ENCODE measurements at regions not wholly inside any gene's neighbourhood (a gene's known extent, or its start where the extent isn't known, plus 50 kb on each side); places are given as distances from the start of the nearest gene placed in this dataset.
A peak's percentile ranks its signal among the peaks of the same experiment; 100 is the strongest.

DNA sequence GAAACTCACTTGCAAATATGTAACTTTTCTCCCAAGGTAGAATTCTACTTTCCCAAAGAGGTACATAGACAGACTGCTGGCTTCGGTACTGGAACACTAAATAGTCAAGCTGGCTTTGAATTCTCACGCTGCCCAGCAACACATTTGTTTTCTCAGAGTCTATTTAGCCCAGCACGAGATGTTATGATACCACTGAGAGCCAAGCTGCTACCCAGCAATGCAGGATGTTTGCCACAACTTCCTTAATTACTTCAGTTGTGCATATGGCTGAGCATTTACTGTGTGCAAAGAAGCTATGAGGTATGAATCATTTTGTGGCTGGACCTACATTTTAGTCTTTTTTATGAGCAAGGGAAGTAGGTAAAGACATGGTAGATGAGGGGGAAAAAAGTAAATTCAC lies 793.2 kb downstream of the PLA2G4A start:
- no CpG with 5 or more reads among the region's 3 CpGs for WGBS (ENCODE audit: extremely low coverage, insufficient coverage, insufficient read length)
- Histone ChIP-seq H3K79me1 (ENCODE audit: low read length) (no peaks in the 10 kb centered on the region), H4K8ac (ENCODE audit: low read depth, low read length) (no peak overlapping the region), H3K27me3 (ENCODE audit: insufficient read depth, low read length) (no peaks in the 10 kb centered on the region), H3K36me3 (ENCODE audit: control insufficient read depth in 1 of 2, insufficient read depth in 2 of 2, low read length in 2 of 2) (no peaks in the 10 kb centered on the region), H2AFZ (ENCODE audit: insufficient read depth, low read length, poor library complexity) (no peak overlapping the region), H3K27ac (ENCODE audit: low read depth, low read length) (no peak overlapping the region), H3K9ac (ENCODE audit: low read length) (no peak overlapping the region), H3K4me1 (ENCODE audit: control insufficient read depth in 1 of 2, insufficient read depth in 2 of 2, low read length in 2 of 2) (no peaks in the 10 kb centered on the region), H2AK5ac (ENCODE audit: low read length) (no peak overlapping the region), H4K91ac (ENCODE audit: low read depth, low read length) (no peak overlapping the region), H3K23ac (ENCODE audit: low read length) (no peak overlapping the region), H3K14ac (ENCODE audit: low read length) (no peak overlapping the region), H3K4me3 (ENCODE audit: low read depth, low read length) (no peak overlapping the region), H2BK120ac (ENCODE audit: insufficient read depth, low read length, poor library complexity) (no peak overlapping the region), H3K4me2 (ENCODE audit: low read length) (no peak overlapping the region), H3K4ac (ENCODE audit: low read depth, low read length) (no peak overlapping the region), H3K9me3 (ENCODE audit: insufficient read depth, low read depth, low read length) (peaks cover 1% of the 10 kb centered on the region), H2BK12ac (ENCODE audit: low read length) (no peak overlapping the region), H3K79me2 (ENCODE audit: control insufficient read depth, insufficient read depth, low read length, poor library complexity) (no peaks in the 10 kb centered on the region), H2BK5ac (ENCODE audit: low read depth, low read length, poor library complexity) (no peak overlapping the region), H4K12ac (ENCODE audit: low read depth, low read length) (no peak overlapping the region), H3K18ac (ENCODE audit: low read length) (no peak overlapping the region)
- no peak for DNase-seq

DNA sequence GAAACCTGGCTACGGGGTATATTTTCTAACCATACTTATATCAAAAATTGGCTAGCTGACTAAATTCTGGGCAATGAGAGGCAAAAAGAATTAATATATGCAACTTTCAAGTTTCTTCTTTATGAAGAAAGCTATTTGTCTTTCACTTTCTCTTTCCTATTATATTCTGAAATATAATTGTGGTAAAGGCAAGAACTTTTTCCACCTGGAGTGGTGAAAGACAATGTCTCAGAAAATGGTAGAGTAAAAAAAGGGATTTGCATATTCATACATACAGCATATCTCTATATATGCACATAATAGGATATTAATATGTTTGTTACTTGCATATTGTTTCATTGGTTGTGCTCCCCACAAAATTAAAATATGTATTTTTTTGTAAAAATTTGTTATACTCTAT lies 793.8 kb downstream of the PLA2G4A start:
- no peak overlapping the region for H4K12ac ChIP-seq (ENCODE audit: low read depth, low read length)
- no peak for DNase-seq
- no peaks in the 10 kb centered on the region for H3K4me1 ChIP-seq (ENCODE audit: control insufficient read depth in 1 of 2, insufficient read depth in 2 of 2, low read length in 2 of 2)
- H3K27ac ChIP-seq (ENCODE audit: low read depth, low read length) = no peak overlapping the region
- H3K27me3 ChIP-seq (ENCODE audit: insufficient read depth, low read length) = no peaks in the 10 kb centered on the region
- no peak overlapping the region for H2AFZ ChIP-seq (ENCODE audit: insufficient read depth, low read length, poor library complexity)
- H2BK12ac ChIP-seq (ENCODE audit: low read length) = no peak overlapping the region
- no peak overlapping the region for H4K8ac ChIP-seq (ENCODE audit: low read depth, low read length)
- no peak overlapping the region for H2AK5ac ChIP-seq (ENCODE audit: low read length)
- no peak overlapping the region for H3K14ac ChIP-seq (ENCODE audit: low read length)
- no peak overlapping the region for H3K4me2 ChIP-seq (ENCODE audit: low read length)
- H3K9ac ChIP-seq (ENCODE audit: low read length) = no peak overlapping the region
- no peaks in the 10 kb centered on the region for H3K79me2 ChIP-seq (ENCODE audit: control insufficient read depth, insufficient read depth, low read length, poor library complexity)
- no peaks in the 10 kb centered on the region for H3K9me3 ChIP-seq (ENCODE audit: insufficient read depth, low read depth, low read length)
- no CpG with 5 or more reads among the region's 1 CpG for WGBS (ENCODE audit: extremely low coverage, insufficient coverage, insufficient read length)
- H3K4me3 ChIP-seq (ENCODE audit: low read depth, low read length) = no peak overlapping the region
- no peak overlapping the region for H3K23ac ChIP-seq (ENCODE audit: low read length)
- H3K79me1 ChIP-seq (ENCODE audit: low read length) = no peaks in the 10 kb centered on the region
- no peak overlapping the region for H2BK5ac ChIP-seq (ENCODE audit: low read depth, low read length, poor library complexity)
- H3K36me3 ChIP-seq (ENCODE audit: control insufficient read depth in 1 of 2, insufficient read depth in 2 of 2, low read length in 2 of 2) = no peaks in the 10 kb centered on the region
- no peak overlapping the region for H3K4ac ChIP-seq (ENCODE audit: low read depth, low read length)
- H3K18ac ChIP-seq (ENCODE audit: low read length) = no peak overlapping the region
- H2BK120ac ChIP-seq (ENCODE audit: insufficient read depth, low read length, poor library complexity) = no peak overlapping the region
- H4K91ac ChIP-seq (ENCODE audit: low read depth, low read length) = no peak overlapping the region

- Histone ChIP-seq H2AFZ (ENCODE audit: insufficient read depth, low read length, poor library complexity) (no peak overlapping the region), H3K18ac (ENCODE audit: low read length) (no peak overlapping the region), H3K4me1 (ENCODE audit: control insufficient read depth in 1 of 2, insufficient read depth in 2 of 2, low read length in 2 of 2) (no peaks in the 10 kb centered on the region), H3K36me3 (ENCODE audit: control insufficient read depth in 1 of 2, insufficient read depth in 2 of 2, low read length in 2 of 2) (no peaks in the 10 kb centered on the region), H3K14ac (ENCODE audit: low read length) (no peak overlapping the region), H4K8ac (ENCODE audit: low read depth, low read length) (no peak overlapping the region), H3K4ac (ENCODE audit: low read depth, low read length) (no peak overlapping the region), H3K4me2 (ENCODE audit: low read length) (no peak overlapping the region), H3K23ac (ENCODE audit: low read length) (no peak overlapping the region), H3K9ac (ENCODE audit: low read length) (no peak overlapping the region), H3K79me2 (ENCODE audit: control insufficient read depth, insufficient read depth, low read length, poor library complexity) (no peaks in the 10 kb centered on the region), H3K27me3 (ENCODE audit: insufficient read depth, low read length) (no peaks in the 10 kb centered on the region), H2BK5ac (ENCODE audit: low read depth, low read length, poor library complexity) (no peak overlapping the region), H2AK5ac (ENCODE audit: low read length) (no peak overlapping the region), H3K27ac (ENCODE audit: low read depth, low read length) (no peak overlapping the region), H4K91ac (ENCODE audit: low read depth, low read length) (no peak overlapping the region), H2BK12ac (ENCODE audit: low read length) (no peak overlapping the region), H4K12ac (ENCODE audit: low read depth, low read length) (no peak overlapping the region), H3K79me1 (ENCODE audit: low read length) (no peaks in the 10 kb centered on the region), H3K4me3 (ENCODE audit: low read depth, low read length) (no peak overlapping the region), H2BK120ac (ENCODE audit: insufficient read depth, low read length, poor library complexity) (no peak overlapping the region), H3K9me3 (ENCODE audit: insufficient read depth, low read depth, low read length) (no peaks in the 10 kb centered on the region)
- WGBS (ENCODE audit: extremely low coverage, insufficient coverage, insufficient read length) = no CpG with 5 or more reads among the region's 2 CpGs
- peak in 1 of 2 donors; percentile 26 for DNase-seq
Measured at GRCh38 chr1:187624812-187625545, 796.2 kb downstream of the PLA2G4A start.

GRCh38 chr1:187626056-187626455 lies 797.3 kb downstream of the PLA2G4A start:
- Histone ChIP-seq H2AK5ac (ENCODE audit: low read length) (no peak overlapping the region), H3K4me3 (ENCODE audit: low read depth, low read length) (no peak overlapping the region), H3K27me3 (ENCODE audit: insufficient read depth, low read length) (no peaks in the 10 kb centered on the region), H4K91ac (ENCODE audit: low read depth, low read length) (no peak overlapping the region), H3K14ac (ENCODE audit: low read length) (no peak overlapping the region), H3K36me3 (ENCODE audit: control insufficient read depth in 1 of 2, insufficient read depth in 2 of 2, low read length in 2 of 2) (no peaks in the 10 kb centered on the region), H3K9ac (ENCODE audit: low read length) (no peak overlapping the region), H3K27ac (ENCODE audit: low read depth, low read length) (no peak overlapping the region), H3K4ac (ENCODE audit: low read depth, low read length) (no peak overlapping the region), H3K79me2 (ENCODE audit: control insufficient read depth, insufficient read depth, low read length, poor library complexity) (no peaks in the 10 kb centered on the region), H2BK120ac (ENCODE audit: insufficient read depth, low read length, poor library complexity) (no peak overlapping the region), H3K4me1 (ENCODE audit: control insufficient read depth in 1 of 2, insufficient read depth in 2 of 2, low read length in 2 of 2) (no peaks in the 10 kb centered on the region), H2AFZ (ENCODE audit: insufficient read depth, low read length, poor library complexity) (no peak overlapping the region), H3K9me3 (ENCODE audit: insufficient read depth, low read depth, low read length) (peaks cover under 1% of the 10 kb centered on the region), H3K79me1 (ENCODE audit: low read length) (no peaks in the 10 kb centered on the region), H3K4me2 (ENCODE audit: low read length) (no peak overlapping the region), H2BK12ac (ENCODE audit: low read length) (no peak overlapping the region), H3K18ac (ENCODE audit: low read length) (no peak overlapping the region), H4K8ac (ENCODE audit: low read depth, low read length) (no peak overlapping the region), H4K12ac (ENCODE audit: low read depth, low read length) (no peak overlapping the region), H3K23ac (ENCODE audit: low read length) (no peak overlapping the region), H2BK5ac (ENCODE audit: low read depth, low read length, poor library complexity) (no peak overlapping the region)
- no peak for DNase-seq
- WGBS (ENCODE audit: extremely low coverage, insufficient coverage, insufficient read length) = no CpG with 5 or more reads among the region's 5 CpGs

Data from trophoblast cell (in vitro differentiated cells and primary cell).